ENCODE measurements at regions not wholly inside any gene's neighbourhood (a gene's known extent, or its start where the extent isn't known, plus 50 kb on each side); places are given as distances from the start of the nearest gene placed in this dataset.

GRCh38 chr11:130699561-130699960 is 216.7 kb downstream of the SNX19 start:
- Histone ChIP-seq H4K20me1 (ENCODE audit: control insufficient read depth, insufficient read depth, insufficient read length) (no peaks in the 10 kb centered on the region), H4K8ac (replicated peaks; ENCODE audit: insufficient read length, low read depth, low read length) (no peak overlapping the region), H2BK12ac (ENCODE audit: insufficient read length, low read depth, low read length) (no peak overlapping the region), H3K79me1 (ENCODE audit: insufficient read depth, low read depth, low read length, poor library complexity, severe bottlenecking) (no peaks in the 10 kb centered on the region), H4K5ac (ENCODE audit: insufficient read length, low read depth, low read length) (no peak overlapping the region), H3K4me1 (ENCODE audit: insufficient read depth, low read length) (no peaks in the 10 kb centered on the region), H2BK15ac (ENCODE audit: low read depth, low read length) (no peak overlapping the region), H3K14ac (ENCODE audit: insufficient read depth, low read length) (no peak overlapping the region), H3K9me3 (ENCODE audit: control insufficient read depth, low read depth, low read length) (no peaks in the 10 kb centered on the region), H3K18ac (ENCODE audit: insufficient read length, low read depth, low read length) (no peak overlapping the region), H3K9ac (ENCODE audit: extremely low read depth, insufficient read length, low read length) (no peak overlapping the region), H3T11ph (ENCODE audit: low read length) (no peak overlapping the region), H3K4me2 (ENCODE audit: insufficient read depth, insufficient read length, low read length) (no peak overlapping the region), H2BK120ac (ENCODE audit: low read depth, low read length, poor library complexity, severe bottlenecking) (no peak overlapping the region), H3K23ac (ENCODE audit: insufficient read length, low read depth, low read length) (no peak overlapping the region), H4K91ac (ENCODE audit: insufficient read length, low read depth, low read length) (no peak overlapping the region), H2BK5ac (ENCODE audit: insufficient read length, low read length) (no peak overlapping the region), H2AFZ (ENCODE audit: low read length) (no peak overlapping the region), H3K27ac (ENCODE audit: insufficient read length, low read depth, low read length) (no peak overlapping the region), H3K23me2 (ENCODE audit: insufficient read length, low read depth, low read length, poor library complexity, severe bottlenecking) (no peaks in the 10 kb centered on the region), H3K27me3 (ENCODE audit: insufficient read depth, low read length) (no peaks in the 10 kb centered on the region), H2AK5ac (ENCODE audit: insufficient read length, low read length) (no peak overlapping the region), H3K56ac (ENCODE audit: insufficient read length, low read depth, low read length) (no peak overlapping the region), H3K4ac (ENCODE audit: low read depth, low read length) (no peak overlapping the region), H2BK20ac (ENCODE audit: low read depth, low read length, poor library complexity, severe bottlenecking) (no peak overlapping the region), H3K79me2 (ENCODE audit: insufficient read depth, low read length) (no peaks in the 10 kb centered on the region)
- Mint-ChIP-seq H3K4me1 (peaks cover 0 to 2% of the 10 kb centered on the region in 2 experiments; a peak in 1 of 4 replicates), H3K27me3 (ENCODE audit: low read depth) (peaks cover 6% of the 10 kb centered on the region), H3K27ac (no peak overlapping the region), H3K36me3 (ENCODE audit: insufficient read depth in 1 of 3, low read depth in 3 of 3) (peaks cover 0 to 2% (median 0%) of the 10 kb centered on the region in 3 experiments; a peak in 1 of 7 replicates), H3K9me3 (no peaks in the 10 kb centered on the region; a peak in 1 of 5 replicates), H3K4me3 (no peak overlapping the region)
- no CpG with 5 or more reads among the region's 7 CpGs for WGBS (ENCODE audit: extremely low coverage, insufficient read length, low lambda C conversion rate)
- DNase-seq: no peak
- TF ChIP-seq CTCF (conservative IDR thresholded peaks at IDR 0.05): no peak

Data from H9 (cell line).